ENCODE measurements at regions not wholly inside any gene's neighbourhood (a gene's known extent, or its start where the extent isn't known, plus 50 kb on each side); places are given as distances from the start of the nearest gene placed in this dataset.
"Not testable (repeated sequence)": the region's sequence is repeated elsewhere in the genome, so short reads cannot be mapped to it uniquely, and the experiment has no call there.

DNA sequence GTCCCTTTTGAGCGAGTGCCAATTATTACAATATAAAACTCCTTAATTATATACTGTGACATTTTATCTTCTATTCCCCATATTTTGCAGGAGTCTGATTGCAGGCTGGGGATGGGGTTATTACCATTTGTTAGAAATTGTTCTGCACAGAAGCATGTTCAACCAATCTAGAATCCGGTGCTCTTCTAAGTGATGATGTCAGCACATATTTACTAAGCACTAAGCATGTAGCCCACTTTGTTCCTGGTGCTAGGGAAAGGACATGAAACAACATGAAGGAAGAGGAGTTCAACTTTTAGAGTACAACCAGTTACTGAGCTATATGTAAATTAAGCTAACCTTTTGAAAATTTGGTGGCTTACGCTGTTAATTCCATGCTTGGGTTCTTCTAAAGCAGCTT is 52.8 kb upstream of the IL1RAPL2 start:
- intact Hi-C loops (cut with DNase I): no loop called here
- DNase-seq: no peak

DNA sequence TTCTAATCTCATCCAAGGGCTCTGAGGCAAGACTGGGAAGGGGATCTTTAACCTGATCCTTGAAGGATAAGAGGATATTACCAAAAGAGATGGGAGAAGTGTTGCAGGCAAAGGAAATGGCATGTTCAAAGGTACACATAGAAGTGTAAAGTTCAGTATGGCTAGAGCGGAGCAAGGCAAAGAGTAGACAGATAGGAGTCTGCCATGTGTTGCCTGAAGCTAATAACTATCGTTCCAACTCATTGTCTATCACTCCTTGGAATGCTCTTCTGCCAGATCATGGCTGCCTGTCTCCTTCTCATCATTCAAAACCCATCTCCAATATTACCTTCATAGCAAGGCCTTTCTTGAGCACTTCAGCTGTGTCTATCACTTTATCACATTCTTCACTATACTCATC is 55.2 kb upstream of the IL1RAPL2 start:
- DNase-seq: no peak
- intact Hi-C loops (cut with DNase I): no loop called here

DNA sequence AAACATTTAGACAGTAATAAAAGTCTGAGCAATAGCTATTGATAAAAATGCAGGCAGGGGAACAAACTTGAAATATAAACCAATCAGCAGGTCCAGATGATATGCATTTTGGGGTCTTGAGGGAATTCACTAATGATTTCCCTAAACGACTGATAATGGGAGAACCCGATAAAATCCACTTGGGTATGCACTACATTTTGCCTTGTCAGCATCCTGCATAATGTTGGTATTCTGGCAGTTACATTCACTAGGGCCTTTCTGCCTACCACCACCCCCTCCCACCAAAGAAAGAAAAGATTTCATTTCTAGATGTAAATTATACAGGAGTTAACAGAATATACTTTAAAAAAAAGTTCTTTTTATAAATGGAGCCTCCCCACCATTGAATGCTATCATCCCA is 63.5 kb upstream of the IL1RAPL2 start:
- intact Hi-C loops (cut with DNase I): no loop called here
- no peak for DNase-seq

DNA sequence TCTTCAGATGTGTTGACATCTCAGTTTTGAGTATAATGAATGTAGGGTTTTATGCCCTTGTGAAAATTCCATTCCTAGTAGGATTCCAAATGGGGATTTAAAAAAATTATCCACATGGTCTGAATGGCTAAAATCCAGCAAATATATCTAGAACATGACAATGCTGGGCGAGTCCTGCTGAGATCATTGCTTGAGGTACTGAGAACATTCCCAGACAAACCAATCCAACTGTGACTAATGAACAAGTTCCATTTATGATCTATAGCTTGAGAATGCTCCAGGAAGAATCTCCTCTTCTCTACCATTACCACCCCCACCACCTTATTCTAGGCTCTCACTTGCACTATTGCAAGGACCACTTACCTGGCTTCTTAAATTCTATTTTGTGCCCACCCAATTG is 77.2 kb upstream of the IL1RAPL2 start:
- DNase-seq: no peak
- intact Hi-C loops (cut with DNase I): no loop called here

DNA sequence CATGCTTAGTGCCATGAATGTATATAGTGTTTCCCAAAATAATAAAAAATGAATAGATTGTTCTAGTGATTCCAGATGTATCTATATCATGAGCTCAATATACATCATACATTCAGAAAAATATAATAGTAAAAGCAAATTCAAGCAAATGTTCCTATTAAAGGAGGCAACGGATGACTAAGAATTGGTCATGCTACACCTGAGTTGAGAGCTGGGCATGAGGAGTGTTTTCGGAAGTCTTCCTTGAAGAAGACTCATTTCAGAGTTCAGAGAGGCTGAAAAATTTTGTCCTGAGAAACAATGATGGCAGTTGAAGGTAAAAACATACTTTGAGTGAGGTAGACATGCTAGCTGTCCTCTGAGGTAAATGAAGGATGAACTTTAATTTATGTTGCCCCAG is 79.3 kb upstream of the IL1RAPL2 start:
- DNase-seq: no peak
- intact Hi-C loops (cut with DNase I): no loop called here

DNA sequence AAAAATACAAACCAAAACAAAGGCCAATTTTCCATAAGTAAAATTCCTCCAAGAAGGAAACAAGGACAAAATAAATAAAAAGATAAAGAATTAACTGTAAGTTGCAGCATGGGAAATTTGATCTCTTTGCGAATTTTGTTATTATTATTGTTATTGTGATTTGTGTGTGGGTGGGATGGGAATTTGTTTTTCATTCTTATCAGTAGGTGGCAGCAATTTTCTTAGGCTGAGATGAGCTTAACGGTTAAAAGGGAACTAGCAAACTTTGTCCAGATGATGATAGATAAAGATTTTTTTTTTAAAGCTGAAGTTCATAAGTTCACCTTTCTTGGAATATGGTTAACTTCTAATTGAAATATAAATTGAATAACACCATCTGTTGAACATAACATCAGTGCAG is 83.2 kb upstream of the IL1RAPL2 start:
- intact Hi-C loops (cut with DNase I): no loop called here
- no peak for DNase-seq

DNA sequence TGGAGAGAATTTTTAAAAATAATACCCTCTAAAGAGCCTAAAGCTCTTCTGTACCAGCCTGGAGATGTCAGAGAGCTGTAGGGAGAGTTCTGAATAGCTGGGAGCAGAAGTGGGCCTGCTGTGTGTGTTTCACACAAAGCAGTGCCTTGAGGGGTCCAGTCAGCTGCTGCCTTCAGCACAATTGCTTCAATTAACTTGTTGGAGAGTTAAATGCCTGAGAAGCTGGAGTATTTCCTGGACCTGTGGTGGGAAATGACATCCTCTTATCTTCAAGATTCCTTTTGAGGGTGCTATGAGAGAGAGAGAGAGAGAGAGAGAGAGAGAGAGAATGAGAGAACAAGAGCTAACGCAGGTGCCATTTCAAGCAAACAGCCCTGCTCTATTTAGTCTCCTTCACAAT is 96.2 kb upstream of the IL1RAPL2 start:
- DNase-seq: no peak
- intact Hi-C loops (cut with DNase I): no loop called here

DNA sequence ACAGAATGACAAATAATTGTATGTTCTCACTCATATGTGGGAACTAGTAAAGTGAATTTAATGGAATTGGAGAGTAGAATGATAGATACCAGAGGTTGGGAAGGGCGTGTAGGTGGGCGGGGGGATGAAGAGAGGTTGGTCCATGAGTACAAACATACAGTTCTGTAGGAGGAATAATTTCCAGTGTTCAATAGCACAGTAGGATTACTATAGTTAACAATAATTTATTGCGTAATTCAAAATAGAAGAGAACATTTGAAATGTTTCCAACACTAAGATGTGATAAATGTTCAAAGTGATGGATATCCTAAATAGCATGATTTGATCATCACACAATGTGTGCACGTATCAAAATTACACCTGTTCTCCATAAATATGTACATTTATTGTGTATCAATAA is 106.2 kb upstream of the IL1RAPL2 start:
- intact Hi-C loops (cut with DNase I): no loop called here
- DNase-seq: no peak

DNA sequence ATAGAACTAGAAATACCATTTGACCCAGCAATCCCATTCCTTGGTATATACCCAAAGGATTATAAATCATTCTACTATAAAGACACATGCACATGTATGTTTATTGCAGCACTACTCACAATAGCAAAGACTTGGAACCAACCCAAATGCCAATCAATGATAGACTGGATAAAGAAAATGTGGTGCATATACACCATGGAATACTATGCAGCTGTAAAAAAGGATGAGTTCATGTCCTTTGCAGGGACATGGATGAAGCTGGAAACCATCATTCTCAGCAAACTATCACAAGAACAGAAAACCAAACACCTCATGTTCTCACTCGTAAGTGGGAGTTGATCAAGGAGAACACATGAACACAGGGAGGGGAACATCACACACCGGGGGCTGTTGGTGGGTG is 108.9 kb upstream of the IL1RAPL2 start:
- intact Hi-C loops (cut with DNase I); DNase-seq: not testable (repeated sequence)

DNA sequence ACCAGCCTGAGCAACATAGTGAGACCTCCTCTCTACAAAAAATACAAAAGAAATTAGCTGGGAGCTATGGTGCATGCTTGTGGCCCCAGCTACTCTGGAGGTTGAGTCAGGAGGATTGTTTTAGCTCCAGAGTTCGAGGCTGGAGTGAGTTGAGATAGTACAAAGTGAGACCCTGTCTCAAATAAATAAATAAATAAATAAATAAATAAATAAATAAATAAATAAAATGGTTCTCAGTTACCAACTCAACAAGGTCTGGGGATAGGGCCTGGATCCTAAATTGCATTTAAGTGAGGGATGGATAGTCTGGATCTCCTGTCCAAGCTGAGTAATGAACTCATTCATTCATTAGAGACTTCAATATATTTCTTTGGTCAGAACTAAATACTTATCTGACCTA is 115.7 kb upstream of the IL1RAPL2 start:
- no peak for DNase-seq
- intact Hi-C loops (cut with DNase I): no loop called here

DNA sequence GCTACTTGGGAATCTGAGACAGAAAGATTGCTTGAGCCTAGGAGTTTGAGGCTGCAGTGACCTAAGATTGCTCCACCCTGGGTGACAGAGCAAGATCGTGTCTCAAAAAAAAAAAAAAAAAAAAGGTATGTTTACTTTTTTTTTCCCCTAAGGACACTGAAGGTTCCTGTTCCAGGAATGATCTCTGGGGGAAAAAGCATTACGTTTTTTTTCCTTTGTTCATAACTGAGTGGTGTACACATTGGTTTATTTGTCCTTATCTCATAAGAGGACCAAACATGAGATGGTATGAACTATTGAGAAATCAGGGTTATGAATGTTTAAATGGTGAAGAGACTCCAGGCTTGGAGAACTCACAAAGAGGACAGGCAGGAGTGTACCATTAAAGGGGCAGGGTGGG is 120.4 kb upstream of the IL1RAPL2 start:
- intact Hi-C loops (cut with DNase I): no loop called here
- DNase-seq: no peak

DNA sequence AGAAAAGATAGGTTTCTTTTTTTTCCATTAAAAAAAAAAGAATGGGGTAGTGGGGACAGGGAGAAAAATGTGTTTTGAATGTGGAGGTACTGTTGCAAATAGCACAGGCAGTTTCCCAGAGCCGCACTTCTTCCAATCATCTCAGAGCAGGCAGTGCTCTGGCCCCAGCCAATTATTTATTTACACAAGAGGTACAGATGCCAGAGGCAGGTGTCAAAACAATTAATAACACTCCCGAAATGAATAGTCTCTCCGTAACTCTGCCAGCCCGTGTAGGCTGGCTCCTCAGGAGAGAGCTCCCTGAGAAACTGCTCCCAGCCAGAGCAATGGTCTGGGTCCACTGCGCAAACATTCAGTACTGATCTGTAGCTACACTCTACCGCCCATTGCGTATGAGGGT is 130.8 kb upstream of the IL1RAPL2 start:
- intact Hi-C loops (cut with DNase I): no loop called here
- DNase-seq: no peak

DNA sequence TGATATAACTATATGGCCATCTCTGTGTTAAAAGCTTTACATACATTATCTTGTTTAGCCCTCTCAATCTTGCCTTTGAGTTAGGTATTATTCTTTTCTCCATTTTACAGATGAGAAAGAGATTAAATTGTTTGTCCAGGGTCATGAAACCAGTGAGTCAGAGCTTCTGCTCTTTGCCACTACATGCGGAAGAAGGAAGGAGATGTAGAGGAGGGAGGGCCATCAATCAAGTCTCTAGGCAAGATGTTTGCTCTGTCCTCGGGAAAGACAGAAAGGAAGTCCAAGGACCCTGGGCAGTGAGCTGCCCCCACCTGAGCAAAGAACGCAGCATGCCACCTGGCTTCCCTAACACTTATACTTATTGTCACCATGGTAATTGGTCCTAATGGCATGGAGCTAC is 133.7 kb upstream of the IL1RAPL2 start:
- no peak for DNase-seq
- intact Hi-C loops (cut with DNase I): no loop called here

DNA sequence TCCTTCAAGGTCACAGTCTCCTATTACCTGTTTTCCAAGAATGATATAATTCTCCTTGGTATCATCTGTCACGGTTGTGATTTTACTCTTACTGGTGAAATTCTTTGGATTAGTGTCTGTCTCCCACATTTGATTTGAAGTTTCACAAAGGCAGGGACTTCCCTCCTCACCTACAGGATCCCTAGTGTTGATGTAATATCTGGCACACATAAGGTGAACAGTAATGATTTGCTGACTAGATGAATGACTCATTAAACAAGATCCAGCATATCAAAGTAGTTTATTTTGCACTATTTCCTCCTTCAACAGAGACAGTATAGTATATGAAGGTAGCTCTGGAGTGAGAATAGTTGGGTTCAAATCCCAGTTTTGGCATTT is 135.3 kb upstream of the IL1RAPL2 start:
- intact Hi-C loops (cut with DNase I): no loop called here
- DNase-seq: no peak

DNA sequence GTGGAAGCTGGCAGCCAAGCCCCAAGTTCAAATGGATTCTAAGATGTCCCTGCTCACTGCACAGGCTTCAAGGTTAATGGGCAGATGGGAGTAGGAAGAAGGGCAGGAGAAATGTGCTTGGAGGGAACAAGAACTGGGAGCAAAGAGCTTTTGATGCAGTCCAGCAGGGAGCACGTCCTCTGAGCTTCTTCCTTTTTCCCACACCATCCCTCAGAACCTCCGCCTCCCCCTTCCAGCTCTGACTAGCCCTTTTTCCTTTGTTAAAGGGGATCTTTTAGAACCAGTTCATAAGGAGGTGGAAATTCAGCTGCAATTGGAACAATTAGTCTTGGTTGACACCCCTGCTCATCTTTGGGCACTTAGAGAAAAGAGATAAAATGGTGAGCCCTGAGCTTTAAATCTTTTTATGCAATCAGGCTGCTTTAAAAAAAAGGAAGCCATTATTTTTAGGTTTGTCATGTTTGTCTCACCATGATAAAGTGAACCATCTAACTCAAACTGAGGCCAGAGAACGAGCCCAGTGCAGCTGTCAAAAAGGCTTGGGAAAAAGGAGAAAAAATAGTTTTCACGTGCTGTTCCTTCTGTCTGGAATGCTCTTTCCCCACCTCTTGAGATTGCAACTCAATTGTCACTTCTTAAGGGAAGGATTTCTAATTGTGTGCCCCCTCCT is 135.8 kb upstream of the IL1RAPL2 start:
- intact Hi-C loops (cut with DNase I): no loop called here
- no peak for DNase-seq

DNA sequence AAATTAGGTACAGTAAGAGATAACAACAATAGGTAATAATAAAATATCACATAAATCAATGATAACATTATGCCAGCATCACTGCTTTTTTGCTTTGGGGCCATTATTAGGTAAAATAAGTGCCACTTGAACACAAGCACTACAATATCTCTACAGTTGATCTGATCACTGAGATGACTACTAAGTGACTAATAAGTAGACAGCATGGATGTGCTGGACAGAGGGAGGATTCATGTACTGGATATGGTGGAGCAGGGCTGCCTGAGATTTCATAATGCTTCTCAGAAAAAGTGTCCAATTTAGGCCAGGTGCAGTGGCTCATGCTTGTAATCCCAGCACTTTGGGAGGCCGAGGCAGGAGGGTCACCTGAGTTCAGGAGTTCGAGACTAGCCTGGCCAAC is 137.8 kb upstream of the IL1RAPL2 start:
- no peak for DNase-seq

DNA sequence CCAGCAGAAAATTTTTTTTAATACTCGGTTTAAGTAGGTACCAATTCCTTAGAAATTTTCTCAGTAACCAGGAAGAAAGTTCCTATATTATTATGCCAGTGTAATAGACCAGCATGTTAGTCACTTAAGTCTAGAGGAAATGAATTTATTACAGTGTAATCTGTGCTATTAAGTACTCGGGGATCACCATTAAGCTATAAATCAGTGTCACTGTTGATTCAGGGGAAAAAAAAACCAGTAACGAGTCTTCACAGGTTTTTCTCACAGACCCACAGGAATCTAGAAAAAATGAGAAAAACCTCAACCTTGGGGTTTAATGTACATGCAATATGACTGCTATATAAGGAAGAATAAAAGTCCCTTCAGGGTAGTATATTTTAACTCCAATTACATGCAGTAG is 138.3 kb upstream of the IL1RAPL2 start:
- intact Hi-C loops (cut with DNase I): no loop called here
- no peak for DNase-seq

More for the DNA sequence above, 137.8 kb upstream of the IL1RAPL2 start:
- intact Hi-C loops (cut with DNase I): no loop called here

DNA sequence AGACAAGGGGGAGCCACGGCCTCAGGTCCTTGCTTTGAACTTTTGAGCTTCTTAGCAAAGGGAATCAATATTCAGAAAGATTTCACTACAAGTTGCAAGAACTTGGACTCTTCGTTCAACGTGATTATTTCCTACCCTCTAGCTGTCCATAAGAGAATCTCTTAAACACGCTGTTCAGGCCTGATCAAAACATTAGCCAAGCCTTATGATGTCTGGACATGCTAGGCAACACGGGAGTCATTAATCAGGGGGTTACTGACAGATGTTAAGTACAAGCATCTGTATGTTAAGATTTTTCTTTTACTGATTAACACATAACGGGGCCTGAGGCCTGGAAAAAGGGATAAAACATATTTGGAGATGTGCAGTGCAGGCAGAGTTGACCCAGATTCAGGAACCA is 138.9 kb upstream of the IL1RAPL2 start:
- intact Hi-C loops (cut with DNase I): no loop called here
- DNase-seq: no peak

DNA sequence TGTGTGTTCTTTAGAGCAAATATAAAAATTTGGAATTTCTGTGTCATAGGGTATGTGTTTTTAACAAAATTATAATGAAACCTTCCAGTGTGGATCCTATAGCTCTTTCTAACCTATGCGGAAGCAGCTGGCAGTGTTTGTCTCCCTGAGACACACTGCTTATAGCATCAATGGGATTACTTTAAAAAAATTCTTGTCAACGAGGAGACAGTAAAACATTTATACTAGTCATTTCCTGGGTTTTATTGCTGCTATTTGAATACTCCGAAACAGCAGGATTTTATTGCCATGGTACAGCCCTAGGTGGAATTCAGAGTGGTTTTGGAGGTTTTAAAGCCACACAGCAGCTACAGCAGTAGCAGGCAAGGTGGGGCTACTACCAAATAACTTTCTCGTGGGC is 145.1 kb upstream of the IL1RAPL2 start:
- intact Hi-C loops (cut with DNase I): no loop called here

DNA sequence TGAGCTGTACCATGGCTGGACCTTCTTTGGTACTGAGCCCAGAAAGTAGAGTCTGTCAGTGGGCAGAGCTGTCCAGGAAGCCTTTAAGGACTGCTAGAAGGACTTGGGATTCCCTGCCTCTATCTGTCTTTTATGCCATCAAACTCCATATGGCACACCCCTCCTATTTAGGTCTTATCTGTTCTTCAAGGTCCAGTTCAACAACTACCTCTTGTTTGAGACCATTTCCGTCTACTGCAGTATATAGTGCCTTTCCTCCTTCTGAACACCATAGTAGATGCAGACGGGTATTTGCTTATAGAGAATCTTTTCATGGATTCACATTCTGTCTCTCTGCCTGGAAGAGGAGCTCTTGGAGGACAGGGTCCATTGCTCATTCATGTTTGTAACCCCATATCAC is 146.1 kb upstream of the IL1RAPL2 start:
- no peak for DNase-seq
- intact Hi-C loops (cut with DNase I): no loop called here

More for the DNA sequence above, 145.1 kb upstream of the IL1RAPL2 start:
- no peak for DNase-seq

DNA sequence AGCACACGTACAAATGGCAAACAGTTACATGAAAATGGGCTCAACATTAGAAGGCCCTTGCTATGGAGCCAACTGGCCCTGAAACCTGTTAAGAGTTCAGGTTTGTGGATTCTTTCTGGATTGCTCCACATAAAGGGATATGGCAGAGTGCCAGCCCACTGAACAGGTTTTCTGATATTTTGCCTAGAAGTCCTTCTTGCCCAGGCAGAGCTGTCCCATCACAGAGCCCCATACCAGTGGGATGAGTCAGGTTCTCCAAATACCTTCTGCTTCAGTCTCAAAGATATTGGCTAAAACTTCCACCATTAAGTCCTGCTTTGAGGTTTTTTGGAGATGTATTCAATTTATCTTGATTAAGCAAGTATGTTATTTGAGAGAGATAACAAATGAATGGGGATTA is 146.8 kb upstream of the IL1RAPL2 start:
- no peak for DNase-seq
- intact Hi-C loops (cut with DNase I): no loop called here

DNA sequence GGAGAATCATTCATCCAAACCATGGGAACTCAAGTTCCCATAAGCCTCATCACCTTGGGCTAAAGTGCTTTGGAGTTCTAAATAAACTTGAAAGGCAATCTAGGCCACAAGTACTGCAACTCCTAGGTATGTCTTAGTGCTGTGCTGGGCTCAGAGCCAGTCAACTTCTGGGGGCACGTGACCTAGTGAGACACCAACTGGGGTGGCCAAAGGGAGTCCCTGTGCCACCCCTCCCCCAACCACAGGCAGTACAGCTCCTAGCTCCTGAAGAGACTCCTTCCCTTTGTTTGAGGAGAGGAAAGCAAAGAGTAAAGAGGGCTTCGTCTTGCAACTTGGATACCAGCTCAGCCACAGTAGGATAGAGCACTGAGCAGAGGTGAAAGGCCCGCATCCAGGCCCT is 154.2 kb upstream of the IL1RAPL2 start:
- intact Hi-C loops (cut with DNase I): no loop called here
- DNase-seq: no peak

DNA sequence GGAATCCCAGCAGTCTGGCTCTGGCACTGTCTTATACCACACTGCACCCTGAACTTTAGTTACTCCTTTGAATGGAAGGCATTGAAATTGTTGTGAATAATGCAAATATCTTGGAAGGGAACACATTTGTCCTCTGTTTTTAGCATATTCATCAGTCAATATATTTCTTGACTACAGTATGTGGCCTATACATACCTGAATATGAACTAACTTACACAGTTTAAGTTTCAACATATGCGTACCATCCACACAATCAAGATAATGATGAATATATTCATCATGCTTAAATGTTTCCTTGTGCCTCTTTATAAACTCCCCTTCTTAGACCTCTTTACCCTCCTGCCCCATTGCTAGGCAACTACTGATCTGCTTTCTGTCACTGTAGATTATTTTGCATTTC is 145.7 kb upstream of the ESX1 start:
- intact Hi-C loops (cut with DNase I): no loop called here
- no peak for DNase-seq
